GM23248 (cell line): ENCODE measurements at regions not wholly inside any gene's neighbourhood (a gene's known extent, or its start where the extent isn't known, plus 50 kb on each side); places are given as distances from the start of the nearest gene placed in this dataset.
"Not testable (repeated sequence)": the region's sequence is repeated elsewhere in the genome, so short reads cannot be mapped to it uniquely, and the experiment has no call there.

ENCODE experiments used
- EZH2 ChIP-seq: fragments of 200-600 bp; sonication (generic); IDR thresholded peaks from 2 replicates; pipeline ENCODE4 v1.6.1; 2018; ENCODE audit warnings: antibody characterized with exemption, mild to moderate bottlenecking; ENCODE audit not compliant: insufficient read depth, poor library complexity, severe bottlenecking
- EZH2phosphoT487 ChIP-seq: fragments of 200-600 bp; sonication (generic); IDR thresholded peaks from 2 replicates; pipeline ENCODE4 v1.6.1; 2018; ENCODE audit warnings: antibody characterized with exemption, moderate library complexity, mild to moderate bottlenecking, low read depth; ENCODE audit not compliant: insufficient read depth

- TF ChIP-seq EZH2, EZH2phosphoT487: not testable (repeated sequence)
These were observed 145.5 kb upstream of the SSTR1 start for GRCh38 chr14:38062223-38062622.
